HG02884 (cell line): ENCODE measurements at regions not wholly inside any gene's neighbourhood (a gene's known extent, or its start where the extent isn't known, plus 50 kb on each side); places are given as distances from the start of the nearest gene placed in this dataset.
"Not testable (repeated sequence)": the region's sequence is repeated elsewhere in the genome, so short reads cannot be mapped to it uniquely, and the experiment has no call there.

Source experiments
- ATAC-seq: cut with Tn5 transposase; IDR thresholded peaks from one replicate; pipeline ENCODE4 v1.9.1; 2021; ENCODE audit warnings: mild to moderate bottlenecking, moderate library complexity; ENCODE audit not compliant: unreplicated experiment

DNA sequence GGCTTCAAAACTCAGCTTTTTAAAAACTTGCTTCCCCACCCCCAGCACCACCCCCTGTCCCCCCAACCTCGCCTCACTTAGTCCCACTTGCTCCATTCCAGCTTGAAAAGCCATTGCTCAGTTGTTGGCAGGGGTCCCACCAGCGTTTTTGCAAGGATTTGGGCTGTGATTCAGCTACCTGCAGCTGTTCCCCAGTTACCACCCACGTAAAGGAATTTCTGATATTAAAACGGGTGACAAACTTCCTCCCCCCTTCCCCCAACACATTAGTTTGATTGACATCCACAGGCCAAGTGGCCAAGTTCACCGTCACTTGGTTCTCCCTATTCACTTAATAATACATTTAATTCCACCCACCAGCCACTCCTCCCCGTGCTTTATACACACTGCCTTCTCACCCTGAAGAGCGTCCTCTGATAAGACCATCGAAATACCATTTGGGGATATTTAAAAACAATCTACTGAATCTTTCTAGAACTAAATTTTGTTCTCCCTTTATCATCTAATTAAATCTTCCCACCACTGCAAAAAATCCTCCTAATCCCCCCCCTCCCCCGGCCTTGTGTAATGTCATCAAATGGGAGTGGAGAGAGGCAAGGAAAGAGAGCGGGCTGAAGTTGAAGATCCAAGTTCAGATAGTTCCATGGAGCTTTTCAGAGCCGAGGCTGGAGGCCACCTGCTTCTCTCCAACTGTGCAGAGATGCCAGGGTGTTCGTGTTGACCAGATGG, 55.1 kb downstream of the SOX9 start:
- ATAC-seq: no peak

DNA sequence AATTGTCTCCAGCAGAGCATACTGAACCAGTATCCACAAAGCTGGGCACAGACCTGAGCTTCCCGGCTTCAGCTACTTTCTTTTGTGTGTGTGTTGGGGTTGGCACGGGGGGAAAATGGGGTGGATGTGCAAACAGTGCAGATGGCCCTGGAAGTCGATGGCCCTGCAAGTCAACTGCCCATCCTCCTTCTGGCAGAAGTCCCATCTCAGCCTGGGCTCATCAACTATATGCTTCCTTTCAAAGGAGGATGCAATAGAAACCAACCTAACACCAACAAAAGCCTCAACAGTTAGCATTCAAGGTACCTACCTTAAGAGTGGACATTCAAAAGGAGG, 55.7 kb downstream of the SOX9 start:
- no peak for ATAC-seq

DNA sequence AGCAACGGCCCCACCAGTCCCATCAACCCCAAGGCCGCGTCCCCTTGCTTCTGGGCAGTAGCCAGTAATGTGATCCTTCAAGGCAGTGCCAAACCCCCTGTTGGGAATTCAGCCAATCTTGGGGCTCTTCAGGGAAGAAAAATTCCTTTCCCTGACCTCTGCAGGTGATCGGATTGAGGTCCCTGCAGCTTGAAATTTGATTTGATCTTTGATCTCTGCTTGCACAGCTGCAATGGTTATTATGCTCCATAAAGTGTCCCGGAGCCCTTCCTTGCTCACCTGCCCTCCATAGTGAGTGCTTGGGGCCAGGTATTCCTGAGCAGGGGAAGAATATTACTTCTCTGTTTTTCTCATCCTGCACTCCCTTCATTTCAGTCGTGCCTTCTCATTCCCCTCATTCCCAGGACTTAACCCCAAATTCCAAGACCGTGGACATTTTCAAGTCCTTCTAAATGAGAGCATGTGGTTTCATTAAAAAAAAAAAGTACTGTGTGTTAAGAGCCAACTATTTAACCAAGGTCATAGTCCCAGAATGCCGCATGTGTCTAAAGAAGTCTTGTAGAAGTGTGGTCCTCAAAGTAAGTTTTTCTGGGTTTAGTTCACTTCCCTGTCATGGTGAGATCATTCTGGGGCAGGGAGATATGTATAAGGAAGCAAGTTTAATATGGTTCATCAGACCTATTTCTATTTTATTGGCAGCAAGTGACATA, 56.3 kb downstream of the SOX9 start:
- no peak for ATAC-seq

DNA sequence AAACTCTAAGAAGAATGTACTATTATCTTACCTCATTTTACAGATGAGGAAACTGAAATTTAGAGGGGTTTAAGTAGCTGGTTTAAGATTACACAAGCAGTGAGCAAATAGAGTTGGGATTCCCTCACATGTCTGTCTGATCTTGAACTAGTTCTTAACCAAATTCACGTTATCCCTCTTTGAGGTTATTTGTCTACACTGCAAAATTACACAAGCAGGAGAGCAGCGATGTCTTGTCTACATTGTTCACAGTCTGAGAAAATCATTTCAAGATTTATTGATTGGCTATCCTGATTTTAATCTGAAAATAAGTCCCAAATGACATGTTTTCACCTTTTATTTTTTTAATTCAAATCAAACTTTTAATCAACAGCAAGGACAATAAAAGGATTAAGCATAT, 56.9 kb downstream of the SOX9 start:
- ATAC-seq: no peak

DNA sequence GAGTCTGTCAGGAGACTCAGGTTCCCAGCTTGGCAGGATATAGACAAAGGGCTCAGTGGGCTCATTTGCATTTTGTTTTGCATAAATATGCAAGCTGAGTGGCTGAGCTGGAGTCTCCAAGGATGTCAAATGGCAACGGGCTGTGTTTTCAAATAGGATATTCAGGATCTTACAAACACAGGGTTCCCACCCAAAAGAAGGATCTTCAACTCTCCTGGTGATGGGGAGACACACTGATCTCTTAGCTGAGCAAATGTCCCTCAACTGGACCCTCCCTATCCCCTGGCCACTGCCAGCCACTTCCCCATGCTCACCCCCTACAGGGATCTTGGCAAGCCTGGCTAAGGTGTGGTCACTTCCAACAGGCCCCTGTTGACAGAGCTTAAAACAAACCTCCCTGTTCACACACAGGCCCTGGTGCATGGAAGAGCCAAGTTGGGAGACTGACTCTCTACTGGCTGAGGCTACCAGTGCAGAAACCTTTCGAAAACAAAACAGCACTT, 61.6 kb downstream of the SOX9 start:
- no peak for ATAC-seq

DNA sequence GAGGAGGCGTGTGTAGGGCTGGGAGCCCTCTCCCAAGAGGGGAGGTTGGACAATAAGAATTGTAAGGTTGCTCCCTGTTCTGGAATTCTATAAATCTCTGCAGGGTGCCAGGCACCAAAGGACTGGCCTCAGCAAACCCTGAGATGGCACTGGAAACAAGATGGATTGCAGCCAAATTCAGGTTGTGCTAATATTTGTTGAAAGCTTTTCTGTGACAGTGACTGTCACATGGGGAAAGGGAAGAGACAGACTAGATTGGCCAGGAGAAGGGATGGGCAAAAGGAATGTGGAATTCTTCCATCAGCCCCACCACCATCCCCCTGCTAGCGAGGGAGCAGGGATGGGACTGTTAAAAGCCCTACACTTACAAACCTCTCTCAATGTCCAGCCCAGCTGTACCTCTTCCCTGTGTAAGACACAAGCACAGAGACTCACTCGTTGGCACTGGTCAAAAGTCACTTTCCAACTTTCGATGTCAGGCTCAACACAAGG, 62.4 kb downstream of the SOX9 start:
- no peak for ATAC-seq

DNA sequence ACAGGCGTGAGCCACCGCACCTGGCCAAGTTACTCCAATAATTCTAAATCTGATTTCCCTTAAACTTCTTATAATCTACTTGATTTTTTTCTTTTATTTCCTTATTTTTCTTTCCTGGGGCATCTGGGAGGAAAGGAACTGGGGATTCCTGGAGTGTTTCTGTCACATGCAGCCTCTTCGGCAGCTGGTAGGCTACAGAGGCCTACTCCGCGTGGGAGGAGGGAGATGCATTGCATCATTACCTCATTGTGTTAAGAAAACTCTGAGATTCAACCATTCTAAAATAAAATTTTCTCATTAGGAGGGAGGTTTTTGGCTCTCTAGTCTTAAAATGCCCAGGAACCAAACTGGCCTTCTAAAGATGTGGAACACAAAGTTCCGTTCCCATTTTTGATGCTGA, 64.0 kb downstream of the SOX9 start:
- no peak for ATAC-seq

DNA sequence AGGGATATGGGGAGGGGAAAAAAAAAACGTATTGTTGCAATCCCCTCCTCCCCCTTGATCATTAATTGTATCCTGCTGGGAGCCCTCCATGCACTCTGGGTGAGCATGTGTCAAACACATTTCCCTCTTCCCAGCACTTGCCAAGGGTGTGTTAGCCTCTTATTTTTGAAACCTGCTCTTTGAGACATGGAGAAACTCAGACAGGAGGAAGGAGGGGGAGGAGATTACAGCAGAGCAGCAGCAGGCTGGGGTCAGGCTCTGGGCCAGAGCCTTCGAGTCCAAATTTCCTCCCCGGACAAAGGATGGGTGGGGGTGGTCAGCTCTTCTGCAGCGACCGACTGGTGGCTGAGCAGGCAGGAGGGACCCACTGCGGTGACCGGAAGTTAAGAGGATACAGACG, 64.7 kb downstream of the SOX9 start:
- ATAC-seq: no peak

DNA sequence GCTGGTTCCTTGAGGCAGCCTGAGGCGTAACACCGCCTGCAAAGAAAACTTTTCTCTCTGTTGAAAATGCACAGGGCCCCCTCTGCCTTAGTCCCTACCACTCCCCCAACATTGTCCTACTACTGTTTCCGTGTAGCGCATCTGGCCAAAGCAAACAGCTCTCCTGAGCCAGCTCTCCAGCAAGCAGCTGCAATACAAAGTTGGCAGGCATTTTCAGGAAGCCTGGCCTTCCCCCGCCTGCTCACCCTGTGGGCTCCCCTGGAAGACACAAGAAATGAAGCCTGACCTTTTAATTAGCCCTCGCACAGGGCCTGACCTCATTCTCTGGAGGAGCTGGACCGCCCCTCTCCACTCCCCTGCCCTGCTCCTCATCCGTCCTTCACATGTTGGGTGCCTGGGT, 66.7 kb downstream of the SOX9 start:
- no peak for ATAC-seq

DNA sequence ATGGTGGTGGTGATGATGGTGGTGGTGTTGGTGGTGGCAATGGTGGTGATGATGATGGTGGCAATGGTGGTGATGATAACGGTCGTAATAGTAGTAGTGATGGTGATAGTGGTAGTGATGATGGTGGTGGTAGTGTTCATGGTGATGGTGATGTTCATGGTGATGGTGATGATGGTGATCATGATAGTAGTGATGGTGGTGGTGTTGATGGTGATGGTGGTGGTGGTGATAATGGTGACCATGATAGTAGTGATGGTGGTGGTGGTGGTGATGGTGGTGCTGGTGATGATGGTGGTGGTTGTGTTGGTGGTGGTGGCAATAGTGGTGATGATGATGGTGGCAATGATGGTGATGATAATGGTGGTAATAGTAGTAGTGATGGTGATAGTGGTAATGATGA, 68.0 kb downstream of the SOX9 start:
- no peak for ATAC-seq

DNA sequence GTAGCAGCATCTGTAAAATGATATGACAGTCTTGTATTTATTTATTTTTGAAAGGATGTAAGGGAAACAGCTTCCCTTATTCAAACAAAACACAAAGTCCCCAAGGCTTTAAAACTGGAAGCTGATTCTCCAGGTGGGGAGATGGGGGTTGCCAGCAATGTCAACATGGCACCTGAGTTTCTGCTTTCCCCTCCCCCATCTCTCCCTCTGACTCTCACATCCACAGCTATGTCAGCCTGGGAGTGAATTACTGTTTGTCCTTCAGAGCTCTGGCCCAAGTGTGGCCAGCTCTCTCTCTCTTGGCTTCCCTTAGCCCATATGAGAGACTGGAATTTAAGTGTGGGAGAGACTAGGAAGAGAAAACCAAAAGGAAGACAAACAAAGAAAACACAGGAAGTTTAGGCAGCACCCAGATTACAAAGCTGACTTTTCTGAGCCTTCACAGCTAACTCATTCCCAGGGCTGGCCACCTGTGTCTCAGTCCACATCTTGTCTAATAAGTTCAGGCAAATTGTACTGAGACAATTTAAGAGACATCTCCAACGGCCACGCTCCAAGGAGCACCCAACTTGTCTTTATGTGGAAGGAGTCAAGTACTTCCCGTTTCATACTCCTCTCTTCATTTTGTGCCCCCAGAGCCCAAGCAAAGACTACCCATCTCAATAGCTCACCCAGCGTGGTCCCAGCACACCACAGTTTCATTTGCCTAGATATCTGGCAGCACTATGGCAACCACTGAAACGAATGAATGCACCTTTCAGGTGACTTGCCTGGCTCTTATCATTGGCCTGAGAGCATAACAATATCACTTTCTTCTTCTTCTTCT, 69.2 kb downstream of the SOX9 start:
- no peak for ATAC-seq

DNA sequence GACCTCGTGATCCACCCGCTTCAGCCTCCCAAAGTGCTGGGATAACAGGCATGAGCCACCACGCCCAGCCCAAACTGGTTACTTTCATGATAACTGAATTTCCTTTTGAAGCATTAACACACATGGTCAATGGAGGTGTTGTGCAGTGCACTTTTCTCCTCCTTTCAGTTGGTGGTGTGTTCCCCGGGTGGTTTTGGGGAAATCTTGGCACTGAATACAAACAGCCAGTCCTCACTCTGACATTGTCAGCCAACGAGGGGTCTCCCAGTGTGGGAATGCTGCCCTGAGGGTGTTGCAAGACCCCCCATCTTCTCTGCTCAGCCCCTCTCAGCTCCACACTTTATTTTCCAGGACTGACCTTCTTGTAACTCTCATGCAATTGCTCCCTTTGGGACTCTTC, 70.5 kb downstream of the SOX9 start:
- ATAC-seq: no peak

DNA sequence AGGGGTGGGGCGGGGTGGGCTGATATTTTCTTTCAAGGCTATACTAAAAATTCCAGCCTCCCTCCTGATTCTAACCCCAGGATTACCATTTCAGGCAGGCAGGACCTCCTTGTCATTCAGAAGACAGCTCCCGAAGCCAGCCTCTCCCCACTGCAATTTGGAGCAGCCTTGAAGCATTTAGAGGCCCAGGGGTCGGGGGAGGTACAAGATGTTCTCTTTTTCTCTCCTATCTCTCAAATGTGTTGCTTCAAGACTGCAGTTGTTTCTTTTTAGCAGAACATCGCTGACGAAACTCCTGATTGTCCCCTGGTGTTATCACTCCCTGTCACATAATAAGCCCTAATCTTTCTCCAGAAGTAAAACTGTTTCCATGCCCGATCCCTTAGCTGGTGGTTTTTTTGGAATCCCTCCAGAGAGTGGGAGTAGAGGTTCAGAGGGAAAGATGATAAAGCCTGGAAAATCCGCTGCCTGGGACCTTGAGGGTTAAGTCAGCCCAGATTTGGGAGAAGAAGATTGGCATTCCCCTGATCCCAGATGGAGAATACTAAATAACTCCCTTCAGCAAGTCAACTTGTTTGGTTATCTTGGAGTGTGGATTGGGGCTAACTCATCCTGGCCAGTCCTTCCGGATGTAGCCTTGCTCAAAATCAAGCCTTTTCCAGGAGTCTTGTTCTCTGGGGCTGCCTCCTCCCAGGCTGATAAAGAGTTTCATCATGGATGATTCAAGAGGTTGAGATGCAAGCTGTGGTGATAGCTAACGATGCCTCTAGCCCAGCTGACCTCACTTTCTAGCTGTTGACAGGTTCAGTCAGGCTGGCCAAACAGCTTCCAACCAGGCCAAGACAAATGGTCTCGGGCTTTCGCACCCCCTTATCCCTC, 71.3 kb downstream of the SOX9 start:
- no peak for ATAC-seq

DNA sequence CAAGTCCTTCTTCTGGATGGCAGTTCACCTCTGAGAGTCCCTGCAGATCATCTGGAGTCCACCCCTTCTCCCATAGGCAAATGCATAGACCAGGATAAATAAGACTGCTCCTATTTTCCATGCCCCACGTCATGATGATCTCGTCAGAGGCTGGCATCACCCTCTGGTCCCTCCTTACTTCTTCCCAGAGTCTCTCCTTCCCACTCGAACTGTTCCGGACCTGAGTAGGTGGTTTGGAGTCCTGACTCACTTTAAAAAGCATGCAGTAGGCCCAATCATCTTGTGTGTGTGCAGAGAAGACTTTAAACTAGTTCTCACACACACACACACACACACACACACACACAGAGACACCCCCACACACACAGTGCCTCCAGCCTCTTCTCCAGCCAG, 72.0 kb downstream of the SOX9 start:
- no peak for ATAC-seq

DNA sequence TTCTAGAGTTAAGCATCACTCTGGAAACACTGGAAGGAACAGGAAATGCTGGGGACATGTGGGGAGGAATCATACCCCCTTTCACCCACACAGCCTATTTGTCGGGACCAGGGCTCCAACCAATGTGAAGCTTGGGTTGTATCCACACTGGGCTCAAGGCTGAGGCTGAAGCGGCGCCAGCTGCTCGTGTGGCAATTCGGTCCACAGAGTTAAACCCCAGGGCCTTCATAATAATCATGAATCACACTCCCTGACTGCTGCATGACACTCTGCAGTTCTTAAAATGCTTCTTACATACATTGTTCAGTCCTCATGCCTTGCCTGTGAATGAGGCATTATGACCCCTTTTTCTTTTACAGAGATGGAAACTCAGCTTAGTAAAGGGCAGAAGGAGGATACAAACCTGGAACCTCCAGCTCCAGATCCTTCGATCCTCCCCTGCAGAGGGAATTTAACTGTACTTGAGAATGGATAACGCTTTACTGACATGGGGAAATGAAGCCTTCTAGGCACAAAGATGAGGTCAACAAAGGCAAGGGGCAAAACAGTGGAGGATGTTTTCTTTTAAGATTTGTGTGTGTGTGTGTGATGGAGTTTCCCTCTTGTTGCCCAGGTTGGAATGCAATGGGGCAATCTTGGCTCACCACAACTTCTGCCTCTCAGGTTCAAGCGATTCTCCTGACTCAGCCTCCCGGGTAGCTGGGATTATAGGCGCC, 72.7 kb downstream of the SOX9 start:
- no peak for ATAC-seq

DNA sequence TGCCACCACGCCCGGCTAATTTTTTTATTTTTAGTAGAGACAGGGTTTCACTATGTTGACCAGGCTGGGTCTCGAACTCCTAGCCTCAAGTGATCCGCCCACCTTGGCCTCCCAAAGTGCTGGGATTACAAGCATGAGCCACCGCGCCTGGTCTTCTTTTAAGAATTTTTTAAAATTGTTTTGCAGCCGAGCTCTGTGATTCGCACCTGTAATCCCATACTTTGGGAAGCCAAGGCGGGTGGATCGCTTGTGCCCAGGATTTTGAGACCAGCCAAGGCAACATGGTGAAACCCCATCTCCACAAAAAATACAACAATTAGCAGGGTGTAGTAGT, 73.3 kb downstream of the SOX9 start:
- not testable (repeated sequence) for ATAC-seq

DNA sequence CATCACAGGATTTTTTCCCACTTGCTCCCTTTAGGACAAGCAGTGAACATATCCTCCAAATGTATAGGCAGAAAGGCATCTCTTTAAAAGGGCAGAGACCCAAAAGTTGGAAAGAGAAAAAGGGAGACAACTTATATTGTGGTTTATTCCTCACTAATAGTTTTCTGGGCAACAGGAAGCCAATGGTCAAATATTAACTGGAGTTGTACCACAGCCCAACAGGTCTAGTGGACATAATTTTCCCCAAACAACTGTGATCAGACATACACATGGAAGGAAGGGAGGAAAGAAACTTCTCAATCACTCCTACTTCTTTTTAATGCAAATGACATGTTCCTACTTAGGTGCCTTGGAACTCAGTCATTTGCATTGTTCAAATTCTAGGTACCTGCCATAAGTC, 78.4 kb downstream of the SOX9 start:
- no peak for ATAC-seq

DNA sequence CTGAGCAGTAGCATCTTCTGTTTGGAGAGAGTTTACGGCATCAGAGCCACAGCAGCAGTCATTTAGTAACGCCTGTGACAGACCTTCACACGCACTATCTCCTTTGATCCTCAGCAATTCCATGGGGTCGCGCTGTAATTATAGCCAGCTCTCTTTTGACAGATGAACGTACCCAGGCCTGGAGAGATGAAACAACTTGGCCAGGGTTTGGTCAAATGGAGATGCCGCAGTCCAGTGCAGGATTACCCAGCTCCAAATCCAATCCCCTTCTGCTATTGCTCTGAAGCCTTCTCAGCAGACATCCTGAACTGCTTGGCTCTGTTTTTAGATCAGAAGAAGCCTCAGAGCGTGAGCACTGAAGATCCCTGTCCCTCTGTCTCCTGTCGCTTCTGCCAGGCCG, 83.9 kb downstream of the SOX9 start:
- no peak for ATAC-seq

DNA sequence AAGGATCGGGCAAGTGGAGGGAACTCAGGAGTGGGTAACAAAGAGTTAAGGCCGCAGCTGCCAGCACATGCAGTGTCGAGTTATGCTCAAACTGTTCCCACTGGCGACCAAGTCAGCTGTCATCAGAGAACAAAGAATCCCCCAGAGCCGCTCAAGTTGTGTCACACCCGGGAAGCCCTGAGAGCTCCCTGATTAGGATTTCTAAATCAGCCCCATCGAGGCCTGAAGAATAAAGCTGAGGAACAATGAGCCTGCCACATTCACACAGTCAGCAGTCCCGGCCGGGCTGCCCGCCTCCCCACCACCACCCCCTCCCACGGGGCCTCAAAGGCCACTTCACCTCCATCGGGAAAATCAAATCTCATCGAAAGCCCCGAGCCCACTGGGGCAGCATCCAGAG, 84.5 kb downstream of the SOX9 start:
- ATAC-seq: no peak

DNA sequence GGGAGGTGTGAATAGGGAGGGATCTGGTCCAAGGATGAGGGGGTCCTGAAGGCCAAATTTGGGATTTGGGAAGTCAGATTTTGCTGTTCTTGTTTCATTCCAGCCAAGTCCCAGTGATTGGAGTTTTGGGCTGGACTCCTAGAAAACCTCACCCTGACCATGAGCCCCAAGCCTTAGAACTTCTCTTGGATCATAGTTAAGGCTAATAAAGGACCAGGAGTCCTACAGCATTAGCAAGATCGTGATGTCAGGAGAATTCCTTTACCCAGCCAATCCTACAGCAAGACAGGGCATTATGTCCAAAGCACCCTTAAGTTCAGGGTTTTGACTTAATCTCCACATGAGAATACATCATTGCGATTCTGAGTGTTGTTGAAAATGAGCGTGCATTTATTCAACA, 85.0 kb downstream of the SOX9 start:
- no peak for ATAC-seq
